ENCODE measurements at regions not wholly inside any gene's neighbourhood (a gene's known extent, or its start where the extent isn't known, plus 50 kb on each side); places are given as distances from the start of the nearest gene placed in this dataset.
"Not testable (repeated sequence)": the region's sequence is repeated elsewhere in the genome, so short reads cannot be mapped to it uniquely, and the experiment has no call there.

DNA sequence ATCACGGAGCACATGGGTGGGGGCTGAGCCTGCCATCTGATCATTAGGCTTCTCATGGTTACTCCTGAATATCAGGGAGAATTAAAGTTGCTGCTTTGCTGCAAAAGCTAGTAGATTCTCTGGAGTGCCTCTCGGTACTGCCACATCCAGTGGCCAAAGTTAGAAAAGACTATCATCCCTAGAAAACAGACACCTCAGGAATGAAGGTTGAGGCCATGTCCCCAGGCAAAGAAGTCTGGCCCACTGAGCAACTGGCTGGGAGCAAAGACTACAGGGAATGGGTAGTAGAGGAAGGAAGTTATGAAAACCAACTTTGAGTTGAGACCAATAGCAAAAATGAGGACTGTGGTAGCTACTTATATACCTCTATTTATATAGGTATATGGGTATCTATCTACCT is 258.7 kb downstream of the EFCAB11 start:
- no peak for DNase-seq (ENCODE audit: low read depth)
- TF ChIP-seq POLR2A (IDR thresholded peaks at IDR 0.05; ENCODE audit: extremely low read depth, insufficient read length) = no peak
- TF ChIP-seq, protein P1, sequence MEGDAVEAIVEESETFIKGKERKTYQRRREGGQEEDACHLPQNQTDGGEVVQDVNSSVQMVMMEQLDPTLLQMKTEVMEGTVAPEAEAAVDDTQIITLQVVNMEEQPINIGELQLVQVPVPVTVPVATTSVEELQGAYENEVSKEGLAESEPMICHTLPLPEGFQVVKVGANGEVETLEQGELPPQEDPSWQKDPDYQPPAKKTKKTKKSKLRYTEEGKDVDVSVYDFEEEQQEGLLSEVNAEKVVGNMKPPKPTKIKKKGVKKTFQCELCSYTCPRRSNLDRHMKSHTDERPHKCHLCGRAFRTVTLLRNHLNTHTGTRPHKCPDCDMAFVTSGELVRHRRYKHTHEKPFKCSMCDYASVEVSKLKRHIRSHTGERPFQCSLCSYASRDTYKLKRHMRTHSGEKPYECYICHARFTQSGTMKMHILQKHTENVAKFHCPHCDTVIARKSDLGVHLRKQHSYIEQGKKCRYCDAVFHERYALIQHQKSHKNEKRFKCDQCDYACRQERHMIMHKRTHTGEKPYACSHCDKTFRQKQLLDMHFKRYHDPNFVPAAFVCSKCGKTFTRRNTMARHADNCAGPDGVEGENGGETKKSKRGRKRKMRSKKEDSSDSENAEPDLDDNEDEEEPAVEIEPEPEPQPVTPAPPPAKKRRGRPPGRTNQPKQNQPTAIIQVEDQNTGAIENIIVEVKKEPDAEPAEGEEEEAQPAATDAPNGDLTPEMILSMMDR (IDR thresholded peaks at IDR 0.05; ENCODE audit: low read depth, low read length) = no peak
- no peak for TF ChIP-seq MYC (IDR thresholded peaks at IDR 0.05; ENCODE audit: low read depth, low read length)
- TF ChIP-seq, protein P2, sequence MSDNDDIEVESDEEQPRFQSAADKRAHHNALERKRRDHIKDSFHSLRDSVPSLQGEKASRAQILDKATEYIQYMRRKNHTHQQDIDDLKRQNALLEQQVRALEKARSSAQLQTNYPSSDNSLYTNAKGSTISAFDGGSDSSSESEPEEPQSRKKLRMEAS (IDR thresholded peaks at IDR 0.05; ENCODE audit: low read depth, low read length) = no peak

DNA sequence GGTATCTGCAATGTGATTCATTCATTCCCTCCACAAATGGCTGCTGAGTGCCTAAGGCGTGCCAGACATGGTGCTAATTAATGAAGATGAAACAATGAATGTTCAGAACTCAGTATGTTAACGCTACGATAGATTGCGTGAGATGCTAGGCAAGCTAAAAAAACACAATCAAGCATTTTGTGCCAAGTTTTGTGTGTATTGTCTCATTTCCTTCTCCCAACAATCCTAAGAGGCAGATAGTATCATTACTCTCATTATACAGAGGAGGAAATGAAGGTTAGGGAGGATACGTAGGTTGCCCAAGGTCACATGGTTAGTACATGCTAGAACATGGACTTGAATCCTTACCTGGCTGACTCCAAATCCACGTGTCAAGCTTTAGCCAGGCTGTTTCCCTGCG is 264.4 kb downstream of the EFCAB11 start:
- no peak for DNase-seq (ENCODE audit: low read depth)
- no peak overlapping the region for H3K4me3 ChIP-seq (ENCODE audit: low read depth, low read length)
- no peak for TF ChIP-seq MYC (IDR thresholded peaks at IDR 0.05; ENCODE audit: low read depth, low read length)
- TF ChIP-seq, protein P2 (IDR thresholded peaks at IDR 0.05; ENCODE audit: low read depth, low read length) = no peak
- TF ChIP-seq POLR2A (IDR thresholded peaks at IDR 0.05; ENCODE audit: extremely low read depth, insufficient read length) = no peak
- TF ChIP-seq, protein P1 (IDR thresholded peaks at IDR 0.05; ENCODE audit: low read depth, low read length) = no peak

More for the DNA sequence above, 258.7 kb downstream of the EFCAB11 start:
- no peak overlapping the region for H3K4me3 ChIP-seq (ENCODE audit: low read depth, low read length)

DNA sequence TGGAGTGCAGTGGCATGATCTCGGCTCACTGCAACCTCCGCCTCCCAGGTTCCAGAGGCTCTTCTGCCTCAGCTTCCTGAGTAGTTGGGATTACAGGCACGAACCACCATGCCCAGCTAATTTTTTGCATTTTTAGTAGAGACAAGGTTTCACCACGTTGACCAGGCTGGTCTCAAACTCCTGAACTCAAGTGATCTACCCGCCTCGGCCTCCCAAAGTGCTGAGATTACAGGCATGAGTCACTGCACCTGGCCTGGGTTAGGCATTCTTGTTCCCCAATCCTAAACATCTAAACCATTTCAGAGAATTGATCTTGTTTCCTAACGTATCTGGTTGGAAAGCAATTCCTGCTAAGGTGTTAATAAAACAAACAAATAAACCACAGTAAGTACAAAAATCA is 264.8 kb downstream of the EFCAB11 start:
- DNase-seq (ENCODE audit: low read depth); H3K4me3 ChIP-seq (ENCODE audit: low read depth, low read length): not testable (repeated sequence)

DNA sequence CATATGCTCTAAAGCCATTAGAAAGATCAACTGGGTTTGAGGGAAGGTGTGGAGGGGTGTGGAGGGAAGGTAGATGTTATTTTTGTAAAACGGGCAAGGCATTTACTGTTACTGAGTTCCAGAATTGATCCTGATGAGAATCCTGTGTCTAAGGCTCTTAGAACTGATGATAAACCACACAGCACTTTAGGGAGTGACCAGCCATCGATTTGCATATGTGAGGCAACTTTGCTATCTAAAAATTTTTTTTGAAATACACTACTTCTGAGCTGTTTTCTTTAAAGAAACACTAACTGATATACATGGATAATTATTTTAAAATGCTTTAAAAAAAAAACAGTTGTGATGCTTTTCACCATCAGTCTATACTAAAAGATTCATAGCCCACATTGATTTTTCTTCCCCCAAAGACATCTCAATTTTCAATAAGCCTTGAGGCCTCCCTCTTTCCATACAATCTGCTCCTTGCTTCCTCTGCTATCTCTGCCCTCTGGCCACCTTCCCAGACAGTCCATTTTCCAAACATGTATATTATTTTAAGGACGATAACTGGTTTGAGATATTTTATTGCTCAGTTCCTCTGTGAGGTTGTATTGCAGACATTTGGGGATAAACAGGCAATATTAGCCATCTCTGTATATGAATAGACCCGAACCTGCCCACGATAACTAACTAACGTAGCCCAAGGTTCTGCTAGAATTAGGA is 265.9 kb downstream of the EFCAB11 start:
- TF ChIP-seq POLR2A (IDR thresholded peaks at IDR 0.05; ENCODE audit: extremely low read depth, insufficient read length) = no peak
- TF ChIP-seq, protein P2 (IDR thresholded peaks at IDR 0.05; ENCODE audit: low read depth, low read length) = no peak
- DNase-seq (ENCODE audit: low read depth) = no peak
- H3K4me3 ChIP-seq (ENCODE audit: low read depth, low read length) = no peak overlapping the region

DNA sequence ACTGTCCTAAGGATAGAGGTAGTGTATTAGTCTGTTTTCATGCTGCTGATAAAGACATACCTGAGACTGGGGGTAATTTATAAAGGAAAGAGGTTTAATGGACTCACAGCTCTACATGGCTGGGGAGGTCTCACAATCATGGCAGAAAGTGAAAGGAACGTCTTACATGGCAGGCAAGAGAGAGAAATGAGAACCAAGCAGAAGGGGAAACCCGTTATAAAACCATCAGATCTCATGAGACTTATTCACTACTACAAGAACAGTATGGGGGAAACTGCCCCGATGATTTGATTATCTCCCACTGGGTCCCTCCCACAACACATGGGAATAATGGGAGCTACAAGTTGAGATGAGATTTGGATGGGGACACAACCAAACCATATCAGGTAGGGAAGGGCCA is 267.4 kb downstream of the EFCAB11 start:
- not testable (repeated sequence) for H3K4me3 ChIP-seq (ENCODE audit: low read depth, low read length); DNase-seq (ENCODE audit: low read depth)

DNA sequence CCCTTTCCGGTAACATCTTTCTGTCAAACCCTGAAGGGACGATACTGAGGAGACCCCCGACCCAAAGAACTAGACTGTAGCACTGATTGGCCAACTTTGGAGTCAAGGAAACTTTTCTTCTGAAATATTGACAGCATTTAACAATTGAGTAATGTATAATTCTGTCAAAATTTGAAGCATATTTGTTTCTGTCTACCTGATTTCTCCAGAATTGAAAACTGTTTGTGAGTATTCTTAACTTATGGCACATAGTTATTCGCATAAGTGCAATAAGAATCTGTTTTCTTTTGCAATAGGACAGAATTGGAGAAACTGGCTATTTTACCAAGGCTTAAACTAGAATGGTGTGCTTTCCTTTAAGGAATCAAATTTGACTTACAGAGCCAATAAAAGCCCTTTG is 267.1 kb upstream of the FOXN3 start:
- TF ChIP-seq, protein P2 (IDR thresholded peaks at IDR 0.05; ENCODE audit: low read depth, low read length) = no peak
- TF ChIP-seq MYC (IDR thresholded peaks at IDR 0.05; ENCODE audit: low read depth, low read length) (no peak), POLR2A (IDR thresholded peaks at IDR 0.05; ENCODE audit: extremely low read depth, insufficient read length) (no peak)
- TF ChIP-seq, protein P1 (IDR thresholded peaks at IDR 0.05; ENCODE audit: low read depth, low read length) = no peak
- H3K4me3 ChIP-seq (ENCODE audit: low read depth, low read length) = no peak overlapping the region
- DNase-seq (ENCODE audit: low read depth) = no peak

DNA sequence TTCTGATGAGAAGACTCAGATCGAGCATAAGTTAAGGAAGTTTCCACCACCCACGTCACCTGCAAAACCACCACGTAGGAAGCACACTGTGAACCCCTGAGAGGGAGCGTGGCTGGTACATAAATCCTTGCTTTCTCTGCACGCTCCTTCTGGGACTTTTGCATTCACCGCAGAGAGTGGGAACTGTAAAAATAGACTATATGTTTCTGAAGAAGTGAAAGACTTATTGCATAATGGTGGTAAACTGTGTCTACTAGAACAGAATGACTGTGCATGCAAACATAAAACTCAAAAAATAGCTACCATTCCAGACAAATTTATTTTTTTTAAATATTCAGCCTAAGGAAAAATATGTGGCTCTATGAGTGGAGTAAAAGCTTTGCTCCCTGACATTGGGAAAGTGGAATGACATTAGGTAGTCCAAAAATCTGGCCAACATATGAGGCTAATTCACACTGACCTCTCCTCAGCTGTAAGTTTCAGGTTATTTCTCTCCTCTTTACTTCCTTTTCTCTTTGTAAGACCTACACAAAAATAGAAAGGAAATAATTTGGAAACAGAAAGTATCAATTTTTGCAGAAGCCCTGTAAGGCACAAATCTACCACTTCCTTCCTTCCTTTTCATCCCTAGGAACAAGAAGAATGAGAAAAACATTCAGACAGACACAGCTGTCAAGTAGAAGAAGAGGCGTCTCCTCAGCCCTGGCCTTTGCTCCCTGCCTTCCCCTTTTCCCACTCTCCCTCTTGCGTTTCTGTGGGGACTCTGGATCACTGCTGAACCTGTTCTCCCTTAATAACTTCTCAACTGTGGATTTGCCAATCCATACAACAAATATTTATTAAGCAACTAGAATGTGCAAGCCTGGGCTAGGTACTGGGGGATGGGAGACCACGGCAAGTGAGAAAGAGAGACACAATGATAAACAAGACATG is 264.3 kb upstream of the FOXN3 start:
- TF ChIP-seq, protein P2 (IDR thresholded peaks at IDR 0.05; ENCODE audit: low read depth, low read length) = no peak
- no peak for TF ChIP-seq POLR2A (IDR thresholded peaks at IDR 0.05; ENCODE audit: extremely low read depth, insufficient read length)
- no peak for TF ChIP-seq MYC (IDR thresholded peaks at IDR 0.05; ENCODE audit: low read depth, low read length)
- TF ChIP-seq, protein P1 (IDR thresholded peaks at IDR 0.05; ENCODE audit: low read depth, low read length) = no peak
- DNase-seq (ENCODE audit: low read depth) = no peak
- no peak overlapping the region for H3K4me3 ChIP-seq (ENCODE audit: low read depth, low read length)

All from NB4 (cell line).